ENCODE measurements at regions not wholly inside any gene's neighbourhood (a gene's known extent, or its start where the extent isn't known, plus 50 kb on each side); places are given as distances from the start of the nearest gene placed in this dataset.
A peak's percentile ranks its signal among the peaks of the same experiment; 100 is the strongest.
"Not testable (repeated sequence)": the region's sequence is repeated elsewhere in the genome, so short reads cannot be mapped to it uniquely, and the experiment has no call there.

- H3K27me3 ChIP-seq; ATAC-seq; intact Hi-C loops (cut with DNase I); H3K27ac ChIP-seq; H3K36me3 ChIP-seq; H3K4me3 ChIP-seq; H3K4me1 ChIP-seq; DNase-seq; H3K9me3 ChIP-seq: not testable (repeated sequence)
Observed at GRCh38 chr2:95654897-95655296, 63.1 kb downstream of the TRIM43 start.

DNA sequence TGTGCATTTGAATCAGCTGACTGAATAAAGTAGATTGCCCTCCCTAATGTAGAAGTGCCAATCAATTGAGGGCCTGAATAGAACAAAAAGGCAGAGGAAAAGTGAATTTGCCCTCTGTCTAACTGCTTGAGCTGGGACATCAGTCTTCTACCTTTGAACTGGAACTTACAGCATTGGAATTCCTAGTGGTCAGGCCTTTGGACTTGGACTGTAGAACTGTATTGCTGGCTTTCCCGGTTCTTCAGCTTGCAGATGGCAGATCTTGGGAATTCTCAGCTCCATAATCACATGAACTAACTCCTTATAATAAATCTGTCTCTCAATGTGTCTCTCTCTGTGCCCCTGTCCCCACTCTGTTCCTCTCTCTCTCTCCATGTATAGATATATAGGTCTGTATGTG lies 64.8 kb downstream of the TRIM43 start:
- H3K9me3 ChIP-seq; ATAC-seq; H3K4me3 ChIP-seq; DNase-seq; H3K4me1 ChIP-seq; H3K27me3 ChIP-seq; H3K36me3 ChIP-seq; H3K27ac ChIP-seq; intact Hi-C loops (cut with DNase I): not testable (repeated sequence)

GRCh38 chr2:95657937-95658336 lies 66.1 kb downstream of the TRIM43 start:
- H3K27ac ChIP-seq; H3K27me3 ChIP-seq; DNase-seq; H3K4me1 ChIP-seq; H3K4me3 ChIP-seq; intact Hi-C loops (cut with DNase I); ATAC-seq; H3K9me3 ChIP-seq; H3K36me3 ChIP-seq: not testable (repeated sequence)

GRCh38 chr2:95660766-95661562 lies 69.2 kb downstream of the TRIM43 start:
- H3K4me3 ChIP-seq; H3K27me3 ChIP-seq; H3K27ac ChIP-seq; H3K9me3 ChIP-seq; H3K4me1 ChIP-seq; ATAC-seq; H3K36me3 ChIP-seq; intact Hi-C loops (cut with DNase I); DNase-seq: not testable (repeated sequence)

GRCh38 chr2:95663471-95664441 lies 72.0 kb downstream of the TRIM43 start:
- H3K27me3 ChIP-seq; H3K4me3 ChIP-seq; intact Hi-C loops (cut with DNase I); H3K27ac ChIP-seq; H3K36me3 ChIP-seq; H3K4me1 ChIP-seq; ATAC-seq; H3K9me3 ChIP-seq; DNase-seq: not testable (repeated sequence)

DNA sequence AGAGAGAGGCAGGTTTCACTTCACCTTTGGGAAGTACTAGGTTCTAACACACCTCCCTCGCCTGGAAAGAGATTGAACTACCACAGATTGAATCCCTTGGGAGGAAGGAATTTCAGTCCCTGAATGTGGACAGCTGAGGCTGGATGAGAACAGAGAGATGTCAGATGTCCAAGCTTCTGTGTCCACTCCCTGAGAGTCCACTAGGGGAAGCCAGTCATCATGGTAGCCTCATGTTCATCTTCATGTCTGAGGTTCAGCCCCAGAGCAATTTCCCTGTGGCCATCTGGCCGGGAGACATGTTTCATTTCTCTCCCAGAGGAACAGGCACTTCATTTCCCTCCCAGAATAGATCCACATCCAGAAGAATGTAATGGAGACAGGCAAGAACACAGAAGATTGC lies 74.8 kb downstream of the TRIM43 start:
- H3K36me3 ChIP-seq; intact Hi-C loops (cut with DNase I); H3K27ac ChIP-seq; DNase-seq; H3K27me3 ChIP-seq; H3K9me3 ChIP-seq: not testable (repeated sequence)
- TF ChIP-seq CTCF (IDR thresholded peaks at IDR 0.05) = peak; percentile 20
- ATAC-seq = peak; percentile 13
- peak overlapping the region; percentile 8 for H3K4me3 ChIP-seq
- peaks cover 18% of the 10 kb centered on the region for H3K4me1 ChIP-seq

- intact Hi-C loops (cut with DNase I) = no loop called here
- H3K9me3 ChIP-seq = no peaks in the 10 kb centered on the region
- DNase-seq (no peak), ATAC-seq (no peak)
- peak overlapping the region; percentile 8 for H3K4me3 ChIP-seq
- H3K27me3 ChIP-seq = no peaks in the 10 kb centered on the region
- TF ChIP-seq CTCF (IDR thresholded peaks at IDR 0.05) = no peak
- H3K4me1 ChIP-seq = peaks cover 18% of the 10 kb centered on the region
- H3K27ac ChIP-seq = no peak overlapping the region
- no peaks in the 10 kb centered on the region for H3K36me3 ChIP-seq
Observed at GRCh38 chr2:95667480-95667879, 75.7 kb downstream of the TRIM43 start.

DNA sequence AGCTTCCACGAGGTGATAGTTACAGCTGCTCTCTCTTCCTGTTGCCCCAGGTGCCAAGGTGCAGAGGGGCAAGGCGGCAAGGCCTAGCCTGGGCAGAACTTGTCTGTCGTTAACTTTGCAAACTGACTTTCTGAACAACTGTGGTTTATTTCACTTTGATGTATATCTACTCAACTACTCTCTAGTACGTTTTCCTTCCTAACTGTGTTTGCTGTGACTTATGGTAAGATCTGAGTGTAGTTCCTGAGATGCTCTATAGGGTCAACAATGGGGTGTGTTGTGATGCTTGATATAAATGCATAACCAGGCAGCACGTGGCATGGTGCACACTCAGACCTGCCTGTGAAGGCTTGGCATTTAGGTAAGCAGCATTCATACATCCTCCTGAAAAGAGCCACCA lies 77.1 kb downstream of the TRIM43 start:
- H3K27me3 ChIP-seq; DNase-seq; H3K36me3 ChIP-seq; H3K9me3 ChIP-seq; intact Hi-C loops (cut with DNase I); H3K27ac ChIP-seq; ATAC-seq; H3K4me3 ChIP-seq: not testable (repeated sequence)
- H3K4me1 ChIP-seq = peaks cover 18% of the 10 kb centered on the region

Measured in upper lobe of right lung (tissue), 1 donor.